ENCODE measurements at regions not wholly inside any gene's neighbourhood (a gene's known extent, or its start where the extent isn't known, plus 50 kb on each side); places are given as distances from the start of the nearest gene placed in this dataset.

DNA sequence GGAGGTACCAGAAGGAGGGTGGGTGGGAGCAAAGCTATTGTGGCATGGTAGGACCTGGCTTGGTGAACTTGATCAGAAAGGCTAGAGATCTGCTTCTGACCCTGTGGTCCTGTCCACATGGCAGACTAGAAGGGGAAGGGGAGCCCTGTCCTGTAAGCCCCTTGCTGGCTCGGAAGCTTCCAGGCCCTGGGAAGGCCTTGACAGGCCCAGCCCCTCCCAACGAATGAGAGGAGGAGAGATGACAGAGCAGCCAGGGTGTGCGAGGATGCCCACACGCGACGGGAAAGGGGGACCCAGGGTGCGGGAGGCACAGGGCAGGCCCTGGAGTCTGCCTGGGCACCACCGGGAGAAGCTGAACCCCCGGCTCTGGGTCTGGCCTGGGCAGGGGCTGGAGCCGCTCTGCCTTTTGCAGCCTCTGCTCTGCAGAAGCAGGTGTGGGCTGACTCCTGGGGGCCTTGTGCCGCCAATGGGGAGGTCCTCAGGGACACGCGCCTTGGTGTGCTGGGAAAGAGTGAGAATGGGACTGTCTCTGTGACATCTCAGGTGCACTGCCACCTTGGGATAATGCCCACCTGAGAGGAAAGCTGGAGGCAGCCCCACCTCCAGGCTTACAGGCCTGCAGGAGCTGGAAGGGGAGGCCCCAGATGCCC is 1447.5 kb downstream of the BRD1 start:
- in situ Hi-C loops (cut with HindIII; ENCODE audit: extremely low pct_ligation_motif_present, low pct_unique_long_range_greater_than_20kb) = no loop called here
- H4K20me1 ChIP-seq (ENCODE audit: insufficient read depth, low read length) = 0 out of 2 replicates have a peak, but pooled peaks cover 2% of the 10 kb centered on the region
- no peaks in the 10 kb centered on the region for H3K79me2 ChIP-seq (ENCODE audit: insufficient read depth, low read length)
- 53% methylated on average over 10 of the region's 13 CpGs for whole genome bisulfite sequencing (ENCODE audit: low lambda C conversion rate)
- DNase-seq (ENCODE audit: low spot score) (no peak), ATAC-seq (no peak; the same call in 2 of the 3 replicates), FAIRE-seq (no peak)
- ChIA-PET CTCF (ENCODE audit: low intra/inter-chr PET ratio, low total read pairs) (no interaction called here), POLR2A (no interaction called here)
- intact Hi-C loops (cut with micrococcal nuclease; ENCODE audit: unreplicated experiment) = no loop called here
- TF ChIP-seq HNRNPK (IDR thresholded peaks at IDR 0.05; ENCODE audit: low read depth, low read length, poor library complexity, severe bottlenecking) = no peak
- TF ChIP-seq ZNF552 (CRISPR knock-in tag; IDR thresholded peaks at IDR 0.05; ENCODE audit: borderline replicate concordance) = no peak
- TF ChIP-seq TFAP4 (IDR thresholded peaks at IDR 0.05; ENCODE audit: borderline replicate concordance, low read depth) = no peak
- TF ChIP-seq TCF7L2 (IDR thresholded peaks at IDR 0.05; ENCODE audit: low read depth, low read length) = no peak
- no peak for TF ChIP-seq NFE2L2 (IDR thresholded peaks at IDR 0.05; ENCODE audit: low read length)
- TF ChIP-seq JUNB (CRISPR knock-in tag; IDR thresholded peaks at IDR 0.05; ENCODE audit: borderline replicate concordance) = no peak
- no peak for TF ChIP-seq KMT2A (CRISPR knock-in tag; IDR thresholded peaks at IDR 0.05)
- TF ChIP-seq, protein P1, sequence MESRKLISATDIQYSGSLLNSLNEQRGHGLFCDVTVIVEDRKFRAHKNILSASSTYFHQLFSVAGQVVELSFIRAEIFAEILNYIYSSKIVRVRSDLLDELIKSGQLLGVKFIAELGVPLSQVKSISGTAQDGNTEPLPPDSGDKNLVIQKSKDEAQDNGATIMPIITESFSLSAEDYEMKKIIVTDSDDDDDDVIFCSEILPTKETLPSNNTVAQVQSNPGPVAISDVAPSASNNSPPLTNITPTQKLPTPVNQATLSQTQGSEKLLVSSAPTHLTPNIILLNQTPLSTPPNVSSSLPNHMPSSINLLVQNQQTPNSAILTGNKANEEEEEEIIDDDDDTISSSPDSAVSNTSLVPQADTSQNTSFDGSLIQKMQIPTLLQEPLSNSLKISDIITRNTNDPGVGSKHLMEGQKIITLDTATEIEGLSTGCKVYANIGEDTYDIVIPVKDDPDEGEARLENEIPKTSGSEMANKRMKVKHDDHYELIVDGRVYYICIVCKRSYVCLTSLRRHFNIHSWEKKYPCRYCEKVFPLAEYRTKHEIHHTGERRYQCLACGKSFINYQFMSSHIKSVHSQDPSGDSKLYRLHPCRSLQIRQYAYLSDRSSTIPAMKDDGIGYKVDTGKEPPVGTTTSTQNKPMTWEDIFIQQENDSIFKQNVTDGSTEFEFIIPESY (CRISPR knock-in tag; IDR thresholded peaks at IDR 0.05) = no peak
- TF ChIP-seq, protein P2, sequence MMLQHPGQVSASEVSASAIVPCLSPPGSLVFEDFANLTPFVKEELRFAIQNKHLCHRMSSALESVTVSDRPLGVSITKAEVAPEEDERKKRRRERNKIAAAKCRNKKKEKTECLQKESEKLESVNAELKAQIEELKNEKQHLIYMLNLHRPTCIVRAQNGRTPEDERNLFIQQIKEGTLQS (CRISPR knock-in tag; IDR thresholded peaks at IDR 0.05) = no peak
- TF ChIP-seq NCOR1 (IDR thresholded peaks at IDR 0.05; ENCODE audit: borderline replicate concordance, low read length) = no peak
- no peak overlapping the region for H3K9ac ChIP-seq (ENCODE audit: insufficient read depth, low read depth, low read length)
- no peaks in the 10 kb centered on the region for H3K4me1 ChIP-seq (ENCODE audit: insufficient read depth, low read length)
- no peak overlapping the region for H3K4me2 ChIP-seq (ENCODE audit: low read depth, low read length)
- H3K36me3 ChIP-seq (replicated peaks in 1 of 2; ENCODE audit: control insufficient read depth in 1 of 2, insufficient read depth in 2 of 2, low read length in 2 of 2) = no peaks in the 10 kb centered on the region
- H3K9me3 ChIP-seq (ENCODE audit: low read length) = no peaks in the 10 kb centered on the region
- BruUV-seq (replicated peaks) = no TSS peak
- peaks cover 0 to 31% of the 10 kb centered on the region in 2 experiments; a peak in 4 of 5 replicates for H3K27me3 ChIP-seq (ENCODE audit: control insufficient read depth in 1 of 2, insufficient read depth in 2 of 2, low read length in 2 of 2)
- no peak overlapping the region for H3K27ac ChIP-seq (ENCODE audit: extremely low read length, insufficient read depth, low read length)
- no peak overlapping the region for H2AFZ ChIP-seq (ENCODE audit: low read length)
- H3K4me3 ChIP-seq (replicated peaks in 1 of 3; ENCODE audit: insufficient read depth in 1 of 3, low read depth in 2 of 3, low read length in 3 of 3) = no peak overlapping the region

Measured in HepG2 (cell line).